ENCODE measurements at regions not wholly inside any gene's neighbourhood (a gene's known extent, or its start where the extent isn't known, plus 50 kb on each side); places are given as distances from the start of the nearest gene placed in this dataset.

DNA sequence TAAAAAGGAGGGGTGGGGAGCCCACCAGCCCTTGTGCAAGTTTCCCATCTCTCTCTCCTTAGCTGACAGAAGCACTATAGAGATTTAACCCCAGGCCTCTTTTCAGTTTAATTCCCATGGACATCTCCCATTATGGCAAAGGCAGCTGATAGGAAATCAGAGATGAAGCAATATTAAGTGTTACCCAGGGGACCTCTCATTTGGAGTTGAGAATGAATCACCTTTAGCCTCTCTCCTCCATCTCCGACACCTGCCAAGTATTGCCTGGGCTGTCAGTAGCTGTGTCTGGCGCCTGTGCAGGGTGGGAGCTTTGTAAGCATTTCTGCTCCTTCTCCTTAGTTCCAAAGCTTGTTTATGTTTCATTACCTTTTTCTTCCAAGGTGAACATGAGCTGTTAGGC is 109.0 kb downstream of the AQP4 start:
- Histone ChIP-seq H3K4me2 (no peak overlapping the region), H3K79me2 (ENCODE audit: insufficient read depth) (no peaks in the 10 kb centered on the region), H2AFZ (ENCODE audit: low read depth) (no peak overlapping the region), H3K36me3 (replicated peaks in 1 of 2; ENCODE audit: control insufficient read depth in 1 of 2, insufficient read depth in 2 of 2, low read length in 1 of 2) (no peaks in the 10 kb centered on the region), H3K27me3 (ENCODE audit: insufficient read depth) (no peaks in the 10 kb centered on the region), H3F3A (replicated peaks; ENCODE audit: insufficient read depth) (no peaks in the 10 kb centered on the region), H3K4me3 (ENCODE audit: low read depth in 2 of 2, low read length in 1 of 2) (no peak overlapping the region), H3K9me3 (no peaks in the 10 kb centered on the region), H3K9me2 (no peaks in the 10 kb centered on the region), H3K4me1 (ENCODE audit: control insufficient read depth in 1 of 2, insufficient read depth in 2 of 2, low read depth in 1 of 2, low read length in 1 of 2) (peaks cover 0 to 6% of the 10 kb centered on the region in 2 experiments; a peak in 1 of 4 replicates), H3K27ac (ENCODE audit: low read depth in 2 of 2, low read length in 1 of 2) (no peak overlapping the region), H4K20me1 (ENCODE audit: insufficient read depth) (no peaks in the 10 kb centered on the region), H3K9ac (no peak overlapping the region)
- ChIA-PET POLR2A (interaction anchor here (1.3 kb wide), 1 partner anchor 100 kb away, joined by 3 read pairs; no protein-coding TSS in a partner anchor), CTCF (interaction anchor here (1.3 to 1.5 kb wide), 2 partner anchors 11 to 373 kb away, joined by 3 to 4 read pairs; no protein-coding TSS in a partner anchor)
- peak; percentile 27 for DNase-seq
- 43% methylated on average over 2 of the region's 2 CpGs for WGBS (ENCODE audit: low lambda C conversion rate)
- TF ChIP-seq TEAD4 (IDR thresholded peaks at IDR 0.05; ENCODE audit: borderline replicate concordance, insufficient read depth), result no peak
- TF ChIP-seq MXI1 (IDR thresholded peaks at IDR 0.05; ENCODE audit: low read depth, low read length), result no peak
- TF ChIP-seq FOXM1 (IDR thresholded peaks at IDR 0.05; ENCODE audit: low read depth), result no peak
- TF ChIP-seq, protein P1, sequence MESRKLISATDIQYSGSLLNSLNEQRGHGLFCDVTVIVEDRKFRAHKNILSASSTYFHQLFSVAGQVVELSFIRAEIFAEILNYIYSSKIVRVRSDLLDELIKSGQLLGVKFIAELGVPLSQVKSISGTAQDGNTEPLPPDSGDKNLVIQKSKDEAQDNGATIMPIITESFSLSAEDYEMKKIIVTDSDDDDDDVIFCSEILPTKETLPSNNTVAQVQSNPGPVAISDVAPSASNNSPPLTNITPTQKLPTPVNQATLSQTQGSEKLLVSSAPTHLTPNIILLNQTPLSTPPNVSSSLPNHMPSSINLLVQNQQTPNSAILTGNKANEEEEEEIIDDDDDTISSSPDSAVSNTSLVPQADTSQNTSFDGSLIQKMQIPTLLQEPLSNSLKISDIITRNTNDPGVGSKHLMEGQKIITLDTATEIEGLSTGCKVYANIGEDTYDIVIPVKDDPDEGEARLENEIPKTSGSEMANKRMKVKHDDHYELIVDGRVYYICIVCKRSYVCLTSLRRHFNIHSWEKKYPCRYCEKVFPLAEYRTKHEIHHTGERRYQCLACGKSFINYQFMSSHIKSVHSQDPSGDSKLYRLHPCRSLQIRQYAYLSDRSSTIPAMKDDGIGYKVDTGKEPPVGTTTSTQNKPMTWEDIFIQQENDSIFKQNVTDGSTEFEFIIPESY (IDR thresholded peaks at IDR 0.05; ENCODE audit: borderline replicate concordance, low read depth), result no peak
- no peak for TF ChIP-seq TCF12 (IDR thresholded peaks at IDR 0.05)
- no peak for TF ChIP-seq CHD2 (IDR thresholded peaks at IDR 0.05; ENCODE audit: low read length, partially characterized antibody)
- TF ChIP-seq YY1 (IDR thresholded peaks at IDR 0.05; ENCODE audit: low read depth), result no peak
- no peak for TF ChIP-seq NRF1 (IDR thresholded peaks at IDR 0.05; ENCODE audit: low read depth, low read length)
- TF ChIP-seq ELF1 (IDR thresholded peaks at IDR 0.05), result no peak
- TF ChIP-seq EP300 (IDR thresholded peaks at IDR 0.05; ENCODE audit: borderline replicate concordance in 1 of 2, low read depth in 1 of 2, low read length in 1 of 2), result no peak
- TF ChIP-seq, protein P2, sequence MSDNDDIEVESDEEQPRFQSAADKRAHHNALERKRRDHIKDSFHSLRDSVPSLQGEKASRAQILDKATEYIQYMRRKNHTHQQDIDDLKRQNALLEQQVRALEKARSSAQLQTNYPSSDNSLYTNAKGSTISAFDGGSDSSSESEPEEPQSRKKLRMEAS (IDR thresholded peaks at IDR 0.05; ENCODE audit: low read depth), result no peak
- TF ChIP-seq MEF2A (IDR thresholded peaks at IDR 0.05; ENCODE audit: borderline replicate concordance, low read depth), result no peak
- no peak for TF ChIP-seq POLR2AphosphoS5 (IDR thresholded peaks at IDR 0.05; ENCODE audit: low read depth, low read length)
- no peak for TF ChIP-seq RCOR1 (IDR thresholded peaks at IDR 0.05; ENCODE audit: low read length)
- no peak for TF ChIP-seq EZH2phosphoT487 (IDR thresholded peaks at IDR 0.05; ENCODE audit: borderline replicate concordance, low read depth)
- TF ChIP-seq, protein P3, sequence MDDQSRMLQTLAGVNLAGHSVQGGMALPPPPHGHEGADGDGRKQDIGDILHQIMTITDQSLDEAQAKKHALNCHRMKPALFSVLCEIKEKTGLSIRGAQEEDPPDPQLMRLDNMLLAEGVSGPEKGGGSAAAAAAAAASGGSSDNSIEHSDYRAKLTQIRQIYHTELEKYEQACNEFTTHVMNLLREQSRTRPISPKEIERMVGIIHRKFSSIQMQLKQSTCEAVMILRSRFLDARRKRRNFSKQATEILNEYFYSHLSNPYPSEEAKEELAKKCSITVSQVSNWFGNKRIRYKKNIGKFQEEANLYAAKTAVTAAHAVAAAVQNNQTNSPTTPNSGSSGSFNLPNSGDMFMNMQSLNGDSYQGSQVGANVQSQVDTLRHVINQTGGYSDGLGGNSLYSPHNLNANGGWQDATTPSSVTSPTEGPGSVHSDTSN (IDR thresholded peaks at IDR 0.05), result no peak
- TF ChIP-seq FOXJ3 (CRISPR knock-in tag; IDR thresholded peaks at IDR 0.05), result no peak
- TF ChIP-seq SIN3A (IDR thresholded peaks at IDR 0.05; ENCODE audit: borderline replicate concordance, low read depth, low read length), result no peak

Data from SK-N-SH (cell line).